ENCODE measurements at regions not wholly inside any gene's neighbourhood (a gene's known extent, or its start where the extent isn't known, plus 50 kb on each side); places are given as distances from the start of the nearest gene placed in this dataset.
A peak's percentile ranks its signal among the peaks of the same experiment; 100 is the strongest.

DNA sequence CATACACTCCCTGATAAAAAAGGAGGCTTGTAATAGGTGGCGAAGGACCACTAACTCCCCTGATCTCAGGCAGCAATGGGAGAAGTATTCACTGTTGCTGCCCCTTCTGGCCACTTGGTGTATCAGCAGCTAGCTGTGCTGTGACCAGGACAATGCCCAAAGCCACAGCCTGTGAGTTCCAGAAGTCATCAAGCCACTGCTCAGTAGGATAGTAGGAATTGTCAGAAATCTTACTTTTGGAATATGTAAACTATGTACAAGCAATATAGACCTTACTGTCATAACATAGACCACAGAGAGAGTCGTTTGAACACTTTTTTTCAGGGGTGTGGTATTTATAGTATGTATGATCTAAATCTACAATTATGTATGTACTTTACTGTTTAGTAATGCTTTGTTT is 248.3 kb upstream of the CAMK1G start:
- TF ChIP-seq, protein P1, sequence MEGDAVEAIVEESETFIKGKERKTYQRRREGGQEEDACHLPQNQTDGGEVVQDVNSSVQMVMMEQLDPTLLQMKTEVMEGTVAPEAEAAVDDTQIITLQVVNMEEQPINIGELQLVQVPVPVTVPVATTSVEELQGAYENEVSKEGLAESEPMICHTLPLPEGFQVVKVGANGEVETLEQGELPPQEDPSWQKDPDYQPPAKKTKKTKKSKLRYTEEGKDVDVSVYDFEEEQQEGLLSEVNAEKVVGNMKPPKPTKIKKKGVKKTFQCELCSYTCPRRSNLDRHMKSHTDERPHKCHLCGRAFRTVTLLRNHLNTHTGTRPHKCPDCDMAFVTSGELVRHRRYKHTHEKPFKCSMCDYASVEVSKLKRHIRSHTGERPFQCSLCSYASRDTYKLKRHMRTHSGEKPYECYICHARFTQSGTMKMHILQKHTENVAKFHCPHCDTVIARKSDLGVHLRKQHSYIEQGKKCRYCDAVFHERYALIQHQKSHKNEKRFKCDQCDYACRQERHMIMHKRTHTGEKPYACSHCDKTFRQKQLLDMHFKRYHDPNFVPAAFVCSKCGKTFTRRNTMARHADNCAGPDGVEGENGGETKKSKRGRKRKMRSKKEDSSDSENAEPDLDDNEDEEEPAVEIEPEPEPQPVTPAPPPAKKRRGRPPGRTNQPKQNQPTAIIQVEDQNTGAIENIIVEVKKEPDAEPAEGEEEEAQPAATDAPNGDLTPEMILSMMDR (IDR thresholded peaks at IDR 0.05; ENCODE audit: low read depth, low read length, missing control alignments): peak; percentile 94
- no peak for DNase-seq (ENCODE audit: low read depth)
- no peak overlapping the region for H3K4me3 ChIP-seq (ENCODE audit: low read depth, low read length)

DNA sequence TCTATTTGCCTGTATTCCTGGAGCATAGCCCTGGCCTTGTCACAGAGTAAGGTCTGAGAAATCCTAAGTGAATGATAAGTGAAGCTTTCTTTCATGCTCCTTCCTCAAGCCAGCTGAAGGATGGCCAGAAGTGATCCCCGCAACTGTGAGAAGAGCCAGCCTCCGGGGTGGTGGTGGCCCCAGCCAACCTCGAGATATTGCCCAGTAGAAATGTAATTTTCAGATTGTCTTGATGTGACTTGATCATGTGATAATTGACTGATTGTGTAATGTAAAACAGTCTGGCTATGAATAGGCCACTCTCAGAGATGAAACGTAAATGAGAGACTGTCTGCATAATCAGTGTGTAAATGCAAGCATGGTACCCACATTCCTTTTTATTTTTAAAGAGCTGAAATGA is 242.4 kb upstream of the CAMK1G start:
- TF ChIP-seq, protein P1 (IDR thresholded peaks at IDR 0.05; ENCODE audit: low read depth, low read length, missing control alignments): no peak
- no peak overlapping the region for H3K4me3 ChIP-seq (ENCODE audit: low read depth, low read length)
- DNase-seq (ENCODE audit: low read depth): no peak

DNA sequence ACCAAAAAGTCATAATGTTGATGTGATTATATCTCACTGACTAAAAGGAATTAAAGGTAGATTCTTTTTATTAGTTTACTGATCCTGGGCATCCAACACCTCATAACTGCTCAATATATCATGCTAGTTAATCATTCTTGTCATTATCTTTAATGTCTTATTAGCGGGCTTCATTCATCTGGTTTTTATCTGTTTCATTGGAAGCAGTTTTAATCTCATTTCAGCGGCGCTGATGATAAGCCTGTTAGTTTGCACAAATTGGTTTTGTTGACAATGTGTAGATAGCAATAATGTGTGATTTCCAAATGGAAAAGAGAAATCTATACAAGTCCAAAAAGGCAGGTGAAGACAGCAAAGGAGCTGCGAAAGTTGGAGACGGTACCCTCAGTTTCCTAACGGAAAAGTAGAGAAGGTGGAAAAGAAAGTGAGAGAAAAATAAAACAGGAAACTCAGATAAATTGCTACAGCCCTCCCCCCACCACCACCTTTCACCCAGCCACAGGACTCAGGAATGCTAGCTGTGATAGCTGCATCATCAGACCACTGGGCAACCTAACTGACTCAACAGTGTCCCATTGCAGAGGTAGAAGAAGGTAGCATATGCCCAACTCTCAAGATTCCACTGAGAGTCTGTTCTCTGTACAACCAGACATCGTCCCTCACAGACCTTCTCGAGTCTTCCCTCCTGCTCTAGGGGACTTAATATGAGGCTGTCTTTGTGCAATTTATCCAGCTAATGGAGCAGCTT is 241.7 kb upstream of the CAMK1G start:
- TF ChIP-seq, protein P1 (IDR thresholded peaks at IDR 0.05; ENCODE audit: low read depth, low read length, missing control alignments): no peak
- no peak for DNase-seq (ENCODE audit: low read depth)

DNA sequence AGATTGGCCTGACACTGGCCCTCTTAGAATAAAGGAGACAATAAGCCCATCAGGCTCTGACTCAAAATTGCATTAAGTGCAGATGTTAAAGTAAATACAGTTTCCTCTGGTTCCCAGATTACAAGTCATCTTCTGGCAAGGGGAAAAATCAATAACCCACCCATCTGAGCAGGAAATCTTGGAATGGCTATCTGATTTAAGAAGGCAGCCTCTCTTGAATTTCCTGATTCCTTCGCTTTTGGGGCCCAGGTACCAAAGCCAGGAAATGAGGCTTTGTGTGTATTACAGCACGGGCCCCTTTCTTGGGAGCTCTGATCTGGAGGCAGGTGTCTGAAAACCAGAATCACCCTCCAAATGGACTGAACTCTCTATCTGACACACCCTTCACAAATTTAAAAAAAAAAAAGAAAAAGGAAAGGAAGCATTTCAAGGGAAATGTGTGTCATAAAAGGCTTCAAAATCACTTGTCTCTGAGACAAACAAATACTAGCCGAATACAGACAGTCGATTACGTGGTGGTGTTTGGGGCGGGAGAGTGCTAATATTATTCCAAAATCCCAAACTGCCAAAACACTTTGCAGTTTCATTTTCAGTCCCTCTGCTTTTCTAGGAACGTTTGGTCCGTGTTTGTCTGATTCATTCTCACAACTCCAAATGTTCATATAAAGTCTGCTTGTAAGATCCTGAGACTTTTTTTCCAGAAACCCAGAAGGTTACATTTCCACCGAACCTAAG is 240.9 kb upstream of the CAMK1G start:
- no peak for DNase-seq (ENCODE audit: low read depth)
- no peak overlapping the region for H3K4me3 ChIP-seq (ENCODE audit: low read depth, low read length)
- TF ChIP-seq, protein P1 (IDR thresholded peaks at IDR 0.05; ENCODE audit: low read depth, low read length, missing control alignments): no peak

More for the DNA sequence above, 241.7 kb upstream of the CAMK1G start:
- H3K4me3 ChIP-seq (ENCODE audit: low read depth, low read length): no peak overlapping the region

DNA sequence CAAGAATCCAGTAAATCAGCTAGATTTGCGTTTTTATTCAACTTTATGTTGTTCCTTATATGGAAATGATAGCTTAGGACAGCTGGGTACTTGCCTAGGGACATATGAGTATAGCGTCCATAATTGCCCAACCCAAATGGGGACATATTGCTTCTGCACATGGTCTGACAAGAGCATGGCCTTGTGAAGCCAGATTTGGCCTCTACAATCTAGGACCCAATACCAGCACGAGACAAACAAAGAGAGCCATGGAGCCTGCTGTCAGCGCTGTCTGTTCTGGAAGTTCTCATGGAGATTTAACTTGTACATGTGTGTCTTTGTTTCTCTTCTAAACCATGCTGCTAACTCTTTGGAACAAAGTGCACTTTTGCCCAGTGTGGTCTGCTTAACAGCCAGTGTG is 240.0 kb upstream of the CAMK1G start:
- H3K4me3 ChIP-seq (ENCODE audit: low read depth, low read length): no peak overlapping the region
- no peak for DNase-seq (ENCODE audit: low read depth)
- TF ChIP-seq, protein P1 (IDR thresholded peaks at IDR 0.05; ENCODE audit: low read depth, low read length, missing control alignments): no peak

DNA sequence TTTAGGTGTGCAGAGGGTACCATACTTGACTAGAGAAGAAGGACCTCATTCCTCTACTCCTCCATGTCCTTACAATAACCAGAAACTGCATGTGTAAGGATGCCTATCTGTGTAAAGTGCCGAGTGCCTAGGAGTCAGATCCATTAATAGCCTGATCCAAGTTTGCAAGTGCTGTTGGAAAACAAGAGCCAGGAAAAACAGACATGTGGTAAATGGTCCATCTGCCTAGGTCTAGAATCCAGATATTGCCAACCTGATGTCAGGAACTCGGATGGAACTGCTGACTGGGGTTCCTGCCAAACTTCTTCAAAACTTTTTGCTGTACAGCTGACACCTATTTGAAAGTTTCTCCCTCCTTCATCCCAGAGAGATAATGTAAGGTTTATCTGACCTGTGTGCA is 239.4 kb upstream of the CAMK1G start:
- no peak overlapping the region for H3K4me3 ChIP-seq (ENCODE audit: low read depth, low read length)
- DNase-seq (ENCODE audit: low read depth): no peak
- TF ChIP-seq, protein P1 (IDR thresholded peaks at IDR 0.05; ENCODE audit: low read depth, low read length, missing control alignments): no peak
